CD4-positive, alpha-beta T cell treated with Interleukin-17A for 4 hours (primary cell): ENCODE measurements at regions not wholly inside any gene's neighbourhood (a gene's known extent, or its start where the extent isn't known, plus 50 kb on each side); places are given as distances from the start of the nearest gene placed in this dataset.
"Not testable (repeated sequence)": the region's sequence is repeated elsewhere in the genome, so short reads cannot be mapped to it uniquely, and the experiment has no call there.

Experiments
- DNase-seq: peaks from one replicate; pipeline ENCODE4 v3.0.0-alpha.2; 2020; ENCODE audit warnings: mixed read lengths

GRCh38 chr16:66088681-66089080, 277.8 kb upstream of the CDH5 start:
- DNase-seq = no peak

- DNase-seq = no peak
Measured at GRCh38 chr16:66087308-66087707, 279.2 kb upstream of the CDH5 start.

GRCh38 chr16:66085651-66086050, 280.8 kb upstream of the CDH5 start:
- DNase-seq = no peak

- DNase-seq = not testable (repeated sequence)
Measured at GRCh38 chr16:66084731-66085130, 281.8 kb upstream of the CDH5 start.

- no peak for DNase-seq
Measured at GRCh38 chr16:66084306-66084705, 282.2 kb upstream of the CDH5 start.

DNA sequence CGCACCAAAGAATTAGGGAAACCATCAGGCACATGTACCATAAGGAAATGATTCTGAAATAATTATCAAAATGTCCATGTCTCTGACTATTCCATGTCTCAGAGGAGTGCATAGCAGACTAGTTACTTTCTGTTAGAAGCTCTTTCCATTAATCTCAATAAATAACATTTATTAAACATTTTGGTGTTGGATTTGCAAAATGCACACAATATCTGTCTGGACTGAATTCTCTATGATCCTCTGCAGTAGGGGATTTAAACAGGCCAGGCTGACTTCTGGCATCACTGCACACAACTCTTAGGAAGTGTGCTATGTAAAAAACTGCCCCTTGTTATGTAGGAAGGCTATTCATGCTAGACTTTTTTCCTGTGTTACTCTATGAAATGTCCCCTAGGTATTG, 283.3 kb upstream of the CDH5 start:
- no peak for DNase-seq

DNA sequence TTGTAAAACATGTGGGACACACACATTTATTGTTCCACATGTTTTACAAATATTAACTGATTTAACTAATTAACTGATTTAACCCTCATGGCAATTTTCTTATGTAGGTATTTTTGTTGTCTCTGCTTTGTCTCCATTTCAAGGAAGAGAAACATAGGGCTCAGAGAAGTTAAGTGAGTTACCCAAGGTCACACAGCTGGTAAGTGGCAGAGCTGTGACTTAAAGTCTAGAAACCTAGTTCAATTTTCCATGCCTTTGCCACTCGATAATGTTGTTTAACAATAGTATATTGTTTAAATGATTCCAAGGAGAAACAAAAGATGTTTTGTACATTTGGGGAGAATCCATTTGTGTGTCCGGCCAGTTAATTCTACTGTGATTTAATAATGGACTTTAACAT, 284.1 kb upstream of the CDH5 start:
- no peak for DNase-seq

DNA sequence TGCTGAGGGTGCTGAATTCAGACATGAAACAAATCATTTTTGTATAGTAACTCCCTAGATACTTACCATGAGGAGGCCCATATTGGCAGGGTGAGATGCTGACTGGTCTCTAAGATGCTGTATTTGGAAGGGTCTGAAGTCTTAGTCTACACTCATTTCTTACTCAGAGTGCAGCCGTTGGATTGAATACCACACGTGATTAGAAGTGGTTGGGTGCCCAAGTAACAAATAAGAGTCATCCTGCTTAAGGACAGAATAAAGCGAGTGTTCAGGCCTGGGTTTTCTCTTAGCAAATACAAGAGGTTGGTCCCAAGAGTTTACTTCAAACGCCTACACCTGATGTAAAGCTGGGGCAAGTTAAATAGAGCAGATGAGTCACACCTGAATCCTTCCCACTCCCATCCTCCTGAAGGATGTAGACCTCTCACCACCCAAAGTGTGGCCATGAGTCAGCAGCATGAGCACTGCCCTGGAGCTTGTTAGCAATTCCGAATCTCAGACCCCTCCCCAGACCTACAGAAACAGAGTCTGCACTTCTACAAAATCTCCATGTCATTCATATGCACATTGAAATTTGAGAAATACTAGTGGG, 284.6 kb upstream of the CDH5 start:
- DNase-seq = no peak

DNA sequence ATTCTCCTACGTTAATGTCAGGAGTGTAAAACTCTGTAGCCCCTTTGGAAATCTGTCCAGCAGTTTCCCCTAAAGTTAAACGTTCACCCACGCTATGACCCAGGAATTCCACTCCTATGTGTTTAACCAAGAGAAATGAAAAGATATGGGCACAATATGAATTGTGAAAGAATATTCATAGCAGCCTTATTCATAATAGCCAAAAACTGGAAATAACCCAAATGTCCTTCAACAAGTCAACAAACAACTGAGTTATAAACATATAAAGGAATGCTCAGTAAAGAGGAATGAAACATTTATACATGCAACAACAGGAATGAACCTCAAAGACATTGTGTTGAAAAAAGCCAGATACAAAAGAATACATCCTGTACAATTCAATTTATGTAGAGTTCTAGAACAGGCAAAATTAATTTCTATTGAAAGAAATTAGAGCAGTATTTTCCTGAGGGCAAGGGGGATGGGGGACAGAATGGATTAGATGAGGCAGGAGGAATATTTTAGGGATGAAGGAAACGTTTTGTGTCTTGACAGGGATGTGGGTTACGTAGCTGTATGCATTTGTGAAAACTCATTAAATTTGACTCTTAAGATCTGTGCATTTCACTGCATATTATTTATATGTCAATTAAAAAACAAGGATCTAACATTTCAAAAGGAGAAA, 286.7 kb upstream of the CDH5 start:
- DNase-seq = no peak

- DNase-seq = no peak
Measured at GRCh38 chr16:66070140-66070917, 296.2 kb upstream of the CDH5 start.

GRCh38 chr16:66069587-66069986, 296.9 kb upstream of the CDH5 start:
- DNase-seq = no peak

GRCh38 chr16:66066404-66066803, 300.1 kb upstream of the CDH5 start:
- no peak for DNase-seq

DNA sequence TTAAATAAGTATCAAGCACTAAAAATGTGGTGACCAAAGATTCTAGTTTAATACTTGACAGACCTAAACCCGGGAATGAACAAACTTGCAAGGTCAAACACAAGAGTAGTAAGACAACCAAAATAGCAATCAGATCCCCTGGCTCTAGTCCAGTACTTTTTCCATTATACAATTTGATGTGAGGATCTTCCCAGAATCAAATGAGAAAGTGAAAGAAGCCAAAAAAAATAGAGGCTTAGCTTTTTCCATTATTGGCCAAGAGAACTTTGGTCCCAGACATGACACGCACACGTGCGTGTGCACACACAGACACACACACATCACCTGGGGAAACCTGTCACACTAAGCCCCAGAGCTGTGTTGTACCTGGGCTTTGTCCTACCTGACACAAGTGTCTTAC, 300.6 kb upstream of the CDH5 start:
- DNase-seq = no peak

- DNase-seq = no peak
Measured at GRCh38 chr16:66064801-66065530, 301.5 kb upstream of the CDH5 start.

- DNase-seq = no peak
Measured at GRCh38 chr16:66058832-66059231, 307.7 kb upstream of the CDH5 start.

DNA sequence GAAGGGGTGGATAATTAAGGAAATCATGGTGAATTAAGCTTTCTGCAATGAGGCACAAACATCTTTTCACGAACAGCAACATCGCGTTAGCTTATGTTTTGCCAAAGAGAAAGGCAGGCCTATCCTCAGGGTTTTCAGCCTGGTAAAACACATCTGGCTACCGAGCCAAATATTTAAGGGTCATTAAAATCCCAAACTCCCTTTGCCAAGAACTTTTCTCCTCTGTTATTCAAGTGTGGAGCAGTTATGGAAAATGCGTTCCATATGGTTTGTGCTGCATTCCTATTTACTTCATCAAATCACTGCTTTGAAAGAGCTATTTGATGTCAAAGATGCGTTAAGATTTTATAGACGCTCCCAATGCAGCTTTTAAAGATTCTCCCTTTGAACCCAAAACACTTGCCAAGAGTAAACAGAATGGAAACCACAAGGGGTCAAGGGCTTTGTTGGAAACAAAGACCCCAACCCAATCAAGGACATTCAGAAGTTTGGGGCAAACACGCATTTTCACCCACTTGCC, 308.3 kb upstream of the CDH5 start:
- no peak for DNase-seq

DNA sequence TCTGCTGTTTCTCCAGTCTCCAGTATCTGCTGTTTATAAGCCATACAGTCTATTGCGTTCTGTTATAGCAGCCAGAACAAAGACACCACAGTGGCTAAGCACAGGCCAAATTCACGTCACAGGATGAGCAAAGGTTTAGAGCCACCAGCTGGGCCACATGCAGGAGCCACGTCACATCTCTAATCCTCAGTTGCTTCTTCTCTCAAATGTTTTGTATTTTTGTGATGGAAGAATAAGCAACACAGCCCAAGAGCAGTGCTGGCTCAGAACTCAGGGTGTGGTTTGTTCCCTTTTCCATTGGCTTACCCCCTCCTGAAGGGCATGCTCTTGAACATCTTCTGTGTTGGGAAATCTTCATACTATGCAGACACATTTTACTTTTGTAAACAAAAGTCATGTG, 309.4 kb upstream of the CDH5 start:
- DNase-seq = no peak

- no peak for DNase-seq
Measured at GRCh38 chr16:66054095-66054494, 312.4 kb upstream of the CDH5 start.

GRCh38 chr16:66052745-66053144, 313.7 kb upstream of the CDH5 start:
- DNase-seq = no peak

GRCh38 chr16:66050991-66051390, 315.5 kb upstream of the CDH5 start:
- DNase-seq = no peak

GRCh38 chr16:66049865-66050264, 316.6 kb upstream of the CDH5 start:
- no peak for DNase-seq

GRCh38 chr16:66045626-66046025, 320.9 kb upstream of the CDH5 start:
- DNase-seq = no peak

DNA sequence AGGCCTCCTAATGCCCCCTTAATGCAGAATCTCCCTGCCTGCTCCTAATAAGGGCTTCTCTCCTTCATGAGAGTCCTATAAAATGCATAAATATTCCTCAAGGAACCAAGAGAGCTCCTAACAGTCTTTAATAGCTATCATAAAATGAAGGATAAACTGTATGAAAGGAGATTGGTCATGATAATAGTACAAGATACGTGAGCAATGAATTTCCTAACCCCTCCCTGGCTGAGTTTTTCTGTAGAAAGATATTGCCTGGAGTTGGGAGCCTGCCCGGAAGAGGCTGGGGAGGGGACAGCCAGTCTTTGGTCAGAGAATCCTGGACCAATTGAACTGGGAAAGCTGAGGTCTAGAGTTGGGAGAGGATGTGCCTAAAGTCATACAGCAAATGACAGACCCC, 321.9 kb upstream of the CDH5 start:
- no peak for DNase-seq
